ENCODE measurements at regions not wholly inside any gene's neighbourhood (a gene's known extent, or its start where the extent isn't known, plus 50 kb on each side); places are given as distances from the start of the nearest gene placed in this dataset.
"Not testable (repeated sequence)": the region's sequence is repeated elsewhere in the genome, so short reads cannot be mapped to it uniquely, and the experiment has no call there.

DNA sequence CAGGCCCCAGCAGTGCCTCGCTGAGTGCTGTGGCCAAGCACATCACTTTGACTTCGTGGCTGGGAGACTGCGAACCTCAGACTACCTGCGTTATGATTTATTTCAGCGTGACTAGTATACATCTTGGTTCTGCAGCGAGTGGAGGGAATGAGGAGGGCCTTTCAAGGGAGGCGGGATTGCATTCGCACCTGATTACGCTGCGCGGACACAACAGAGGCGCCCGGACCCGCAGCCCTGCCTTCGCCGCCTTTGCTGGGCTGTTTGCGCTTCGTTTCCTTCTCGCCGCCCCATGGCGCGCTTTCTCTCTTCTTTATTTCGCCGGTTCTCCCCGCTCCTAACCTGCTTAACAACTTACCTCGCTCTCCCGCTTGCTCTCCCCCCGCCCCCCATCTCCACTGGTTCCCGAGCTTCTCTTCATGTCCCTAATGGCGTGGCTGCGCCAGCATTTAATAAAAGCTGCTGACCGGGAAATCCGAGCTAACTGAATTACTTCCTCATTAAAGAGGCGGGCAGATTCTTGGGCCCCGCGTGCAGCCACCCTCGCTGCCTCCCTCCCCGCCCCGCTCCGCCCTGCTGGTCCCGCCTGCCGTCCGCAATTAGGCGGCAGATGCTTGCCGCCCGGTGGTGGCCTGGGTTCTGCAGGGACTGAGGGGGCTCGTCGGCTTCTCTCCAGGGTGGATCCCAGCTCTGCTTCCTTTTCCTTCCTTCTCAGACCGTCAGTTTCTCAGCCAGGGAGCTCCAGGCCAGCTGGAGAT, 257.6 kb upstream of the SDK2 start:
- no peak for DNase-seq

DNA sequence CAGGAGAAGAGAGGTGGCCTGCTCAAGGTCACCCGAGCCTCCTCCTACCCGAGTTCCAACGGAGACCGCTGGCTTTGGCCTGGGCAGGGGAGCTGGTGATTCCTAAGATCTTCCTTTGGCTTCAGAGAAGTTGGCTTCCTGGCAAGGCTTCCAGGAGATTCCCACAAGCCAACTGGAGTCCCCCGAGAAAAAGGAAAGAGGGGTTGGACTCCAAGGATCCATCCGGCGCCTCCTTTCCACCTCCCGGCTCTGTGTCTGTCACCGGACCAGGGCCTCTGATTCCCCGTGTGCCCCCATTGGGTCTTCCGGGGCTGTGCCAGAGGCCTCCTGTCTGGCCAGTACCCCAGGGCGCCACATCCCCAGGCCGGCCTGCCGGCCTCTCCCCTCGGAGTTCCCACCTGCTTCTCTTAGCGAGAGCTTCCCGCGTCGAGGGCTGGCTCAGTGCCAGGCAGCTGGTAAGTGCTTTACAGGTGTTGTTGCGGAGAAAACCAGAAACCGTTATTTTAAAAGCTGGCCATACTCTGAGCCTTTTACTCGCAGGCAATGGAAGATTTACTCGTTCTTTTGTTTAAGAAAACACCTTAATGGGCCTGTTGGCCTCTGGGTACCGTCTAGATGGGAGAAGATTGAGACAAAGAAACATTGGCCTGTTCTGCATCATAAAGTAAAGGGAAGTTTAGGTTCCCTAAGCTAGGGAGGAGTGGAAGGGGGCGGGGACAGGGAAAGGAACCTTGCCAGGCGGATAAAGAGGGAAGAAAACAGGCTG, 258.4 kb upstream of the SDK2 start:
- DNase-seq, result no peak

DNA sequence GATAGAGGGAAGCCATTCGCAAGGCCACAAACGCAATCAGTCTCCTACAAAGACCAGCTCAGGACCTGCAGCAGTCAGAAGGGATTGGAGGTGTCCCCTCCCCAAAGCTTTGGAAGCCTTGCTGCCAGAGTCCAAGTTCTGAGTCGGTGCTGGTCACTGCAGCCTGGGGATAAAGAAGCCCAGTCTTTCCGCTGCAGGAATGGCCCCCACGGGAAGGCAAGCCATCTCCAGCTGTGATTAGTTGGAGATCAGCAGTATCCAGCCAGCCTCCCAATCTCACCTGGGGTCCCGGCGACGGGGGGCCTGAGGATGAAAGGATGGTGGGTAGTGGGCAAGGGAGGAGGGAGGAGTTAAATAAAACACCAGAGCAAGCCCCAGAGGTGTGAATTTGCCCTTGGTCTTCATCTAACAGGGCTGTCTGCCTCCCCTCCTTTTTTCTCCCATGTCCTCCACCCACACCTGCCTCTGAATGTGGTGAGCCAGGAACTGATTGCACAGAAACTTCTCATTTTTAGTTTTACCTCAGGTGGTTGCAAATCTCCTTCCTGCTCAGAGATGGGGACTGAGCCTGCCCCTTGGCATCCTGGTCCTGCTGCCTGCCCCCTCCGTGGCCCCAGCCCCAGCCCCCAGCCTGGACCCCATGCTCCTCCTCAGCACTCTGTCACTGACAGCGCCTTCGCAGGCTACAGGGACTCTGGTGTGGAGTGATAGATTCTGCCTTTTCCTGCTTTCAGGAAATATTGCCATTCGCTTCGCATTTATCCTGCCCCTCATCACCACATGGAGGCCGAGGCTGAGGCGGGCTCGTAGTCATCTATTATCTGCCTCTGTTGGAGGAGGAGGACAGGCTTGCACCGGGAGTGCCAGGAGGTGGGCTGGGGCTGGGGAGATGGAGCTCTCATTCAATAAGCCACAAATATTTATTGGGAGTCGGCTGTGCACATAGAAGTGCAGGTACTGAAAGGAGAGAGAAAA, 262.9 kb upstream of the SDK2 start:
- DNase-seq, result no peak

DNA sequence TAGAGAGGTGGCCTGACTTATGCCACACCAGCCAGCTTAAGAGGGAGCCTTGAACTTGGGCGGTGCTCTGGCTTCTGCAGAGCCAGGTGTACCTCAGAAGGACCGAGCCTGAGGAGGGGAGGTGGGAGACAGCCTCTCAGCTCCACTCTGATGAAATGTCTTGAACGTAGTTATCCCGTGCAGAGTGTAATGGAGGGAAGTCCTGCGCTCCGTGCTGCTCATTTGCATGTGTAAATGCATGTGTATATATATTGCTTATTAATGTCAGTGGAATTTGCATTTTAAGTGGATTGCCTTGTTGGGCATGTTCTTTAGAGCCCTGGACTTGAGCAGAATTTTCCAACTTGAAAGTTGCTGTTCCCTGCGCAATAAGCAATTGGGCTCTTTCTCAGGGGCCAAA, 264.9 kb upstream of the SDK2 start:
- no peak for DNase-seq

DNA sequence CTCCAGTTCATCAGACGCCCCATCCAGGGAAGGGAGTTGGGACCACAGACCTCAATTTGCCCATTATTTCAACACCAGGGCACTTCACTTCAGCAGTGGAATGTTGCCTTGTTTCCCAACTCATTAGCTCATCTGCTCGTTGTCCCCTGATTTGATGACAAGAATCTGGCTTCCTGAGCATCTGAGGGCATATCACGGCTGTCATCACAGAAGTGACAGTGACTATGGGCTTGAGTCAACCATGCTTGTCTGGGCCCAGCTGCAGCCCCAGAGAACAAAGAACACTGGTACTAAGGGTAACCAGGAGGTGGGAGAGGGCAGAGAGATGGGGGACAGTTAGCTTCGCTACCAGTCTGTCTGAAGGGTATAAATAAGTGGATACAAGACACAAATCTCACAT, 266.0 kb upstream of the SDK2 start:
- no peak for DNase-seq

DNA sequence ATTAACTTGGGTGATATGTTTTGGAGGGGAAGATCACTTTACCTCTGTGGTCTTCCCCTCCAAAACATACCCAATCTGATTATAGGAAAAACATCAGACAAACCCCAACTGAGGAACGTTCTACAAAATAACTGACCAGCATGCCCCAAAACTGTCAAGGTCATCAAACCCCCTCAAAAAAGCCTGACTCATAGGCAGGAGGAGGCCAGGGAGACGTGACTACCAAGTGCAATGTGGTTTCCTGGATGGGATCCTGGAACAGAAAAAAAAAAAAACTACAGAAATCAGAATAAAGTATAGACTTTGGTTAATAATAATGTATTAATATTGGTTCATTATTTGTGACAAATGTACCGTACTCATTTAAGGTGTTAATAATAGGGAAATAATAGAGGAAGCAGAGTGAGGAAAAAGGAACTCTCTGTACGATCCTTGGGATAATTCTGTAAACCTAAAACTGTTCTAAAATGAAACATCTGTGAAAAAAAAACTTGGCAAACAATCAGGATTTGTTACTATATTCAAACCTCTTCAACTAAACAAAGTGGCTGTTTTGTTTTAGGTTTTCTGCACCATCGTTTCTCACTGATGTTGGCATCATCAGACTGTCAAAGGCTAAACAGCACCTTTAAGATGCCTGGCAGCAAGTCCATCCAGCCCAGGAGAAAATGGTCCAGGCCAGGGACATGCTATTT, 266.7 kb upstream of the SDK2 start:
- DNase-seq, result no peak

DNA sequence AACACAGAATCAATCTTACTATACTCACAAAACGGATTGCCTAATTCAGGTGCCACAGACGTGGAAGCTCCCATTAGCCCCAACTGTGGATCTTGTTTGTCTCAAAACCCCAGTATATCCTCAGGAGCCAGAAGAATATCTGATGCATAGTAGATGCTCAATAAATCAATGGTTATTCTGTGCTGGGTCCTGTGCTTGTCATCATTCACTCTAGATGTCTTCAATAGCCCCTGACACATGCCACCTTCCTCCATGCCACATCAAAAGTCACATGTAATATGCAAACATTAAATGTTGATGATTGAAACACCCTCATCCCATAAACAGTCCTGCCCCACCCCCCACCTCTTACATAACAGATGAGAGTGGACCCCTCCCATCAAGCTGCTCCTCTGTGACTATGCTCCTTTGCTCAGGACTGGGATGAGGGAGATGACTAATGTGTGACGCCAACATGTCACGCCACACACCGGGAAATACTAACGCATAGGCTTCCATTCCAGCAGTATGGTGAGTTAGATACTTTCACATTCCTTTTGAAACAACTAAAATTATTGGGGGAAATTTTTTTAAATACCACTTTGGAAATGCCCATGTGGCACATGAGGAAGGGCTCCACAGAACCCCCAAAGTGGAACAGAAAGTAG, 267.6 kb upstream of the SDK2 start:
- no peak for DNase-seq

DNA sequence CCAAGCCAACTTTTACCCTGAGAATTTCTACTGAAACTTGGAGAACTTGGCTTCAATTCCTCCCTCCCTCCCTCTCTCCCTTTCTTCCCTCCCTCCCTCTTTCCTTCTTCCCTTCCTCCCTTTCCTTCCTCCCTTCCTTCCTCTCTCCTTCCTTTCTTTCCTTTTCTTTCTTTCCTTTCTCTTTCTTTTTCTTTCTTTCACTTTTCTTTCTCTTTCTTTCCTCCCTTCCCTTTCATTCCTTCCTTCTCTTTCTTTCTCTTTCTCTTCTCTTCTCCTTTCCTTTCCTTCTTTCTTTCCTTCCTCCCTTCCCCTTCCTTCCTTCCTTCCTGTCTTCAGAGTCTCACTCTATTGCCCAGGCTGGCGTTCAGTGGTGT, 268.1 kb upstream of the SDK2 start:
- DNase-seq, result no peak

DNA sequence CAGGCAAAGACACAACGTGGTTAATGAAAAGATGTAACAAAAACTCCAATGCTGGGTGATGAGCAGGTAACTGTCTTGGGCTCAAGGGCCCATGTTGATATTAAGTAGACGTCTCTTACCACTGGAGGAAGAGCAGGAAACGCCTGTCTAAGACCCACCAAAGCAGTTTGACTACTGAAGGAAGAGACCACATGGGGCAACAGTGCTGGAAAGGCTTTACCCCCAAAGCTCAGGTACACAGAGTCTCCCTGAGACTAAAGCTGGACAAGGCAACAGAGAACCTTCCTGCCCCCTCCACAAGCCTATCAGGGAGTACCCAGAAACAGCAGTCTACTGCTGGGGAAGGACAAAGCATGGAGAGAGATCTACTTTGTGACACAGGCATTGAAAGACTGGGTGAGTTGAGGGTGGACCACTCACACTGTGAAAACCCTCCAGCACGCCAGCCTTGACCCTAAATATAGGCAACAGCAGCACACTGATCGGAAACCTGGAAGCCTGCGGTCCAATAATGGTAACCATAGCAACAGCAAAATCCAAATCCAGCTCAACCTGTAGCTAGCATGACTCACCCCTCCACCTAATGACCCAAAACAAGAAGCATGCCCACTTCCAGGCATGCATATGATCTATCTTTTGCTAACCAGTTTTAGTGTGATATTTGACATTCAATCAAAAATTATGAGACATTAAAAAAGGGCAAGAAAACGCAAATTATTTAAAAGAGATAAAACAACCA, 270.5 kb upstream of the SDK2 start:
- no peak for DNase-seq

DNA sequence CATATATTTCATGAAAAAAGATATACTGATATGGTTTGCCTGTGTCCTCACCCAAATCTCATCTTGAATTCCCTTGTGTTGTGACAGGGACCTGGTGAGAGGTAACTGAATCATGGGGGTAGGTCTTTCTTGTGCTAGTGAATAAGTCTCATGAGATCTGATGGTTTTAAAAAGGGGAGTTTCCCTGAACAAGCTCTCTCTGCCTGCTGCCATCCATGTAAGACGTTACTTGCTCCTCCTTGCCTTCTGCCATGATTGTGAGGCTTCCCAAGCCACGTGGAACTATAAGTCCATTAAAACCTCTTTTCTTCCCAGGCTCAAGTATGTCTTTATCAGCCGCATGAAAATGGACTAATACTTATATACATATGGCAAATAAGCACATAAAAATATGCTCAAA, 274.8 kb upstream of the SDK2 start:
- DNase-seq, result not testable (repeated sequence)

DNA sequence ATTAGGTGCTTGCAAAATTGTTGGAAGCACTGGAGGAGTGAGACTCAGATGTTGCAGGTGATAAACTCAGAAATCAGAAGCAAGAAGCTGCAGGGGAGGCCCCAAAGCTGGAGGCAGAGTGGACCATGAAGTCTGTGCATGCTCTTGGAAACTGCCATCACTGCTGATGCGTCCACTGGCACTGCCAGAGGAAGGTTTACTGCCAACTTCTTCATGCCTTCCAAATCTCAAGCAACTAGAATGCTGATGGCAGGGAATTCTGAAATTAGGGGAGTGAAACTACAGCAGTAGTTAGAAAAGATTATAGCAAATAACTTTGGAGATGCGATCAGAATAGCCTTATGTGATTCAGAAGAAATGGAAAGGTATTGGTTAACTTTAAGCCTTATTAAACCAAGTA, 277.1 kb upstream of the SDK2 start:
- no peak for DNase-seq

DNA sequence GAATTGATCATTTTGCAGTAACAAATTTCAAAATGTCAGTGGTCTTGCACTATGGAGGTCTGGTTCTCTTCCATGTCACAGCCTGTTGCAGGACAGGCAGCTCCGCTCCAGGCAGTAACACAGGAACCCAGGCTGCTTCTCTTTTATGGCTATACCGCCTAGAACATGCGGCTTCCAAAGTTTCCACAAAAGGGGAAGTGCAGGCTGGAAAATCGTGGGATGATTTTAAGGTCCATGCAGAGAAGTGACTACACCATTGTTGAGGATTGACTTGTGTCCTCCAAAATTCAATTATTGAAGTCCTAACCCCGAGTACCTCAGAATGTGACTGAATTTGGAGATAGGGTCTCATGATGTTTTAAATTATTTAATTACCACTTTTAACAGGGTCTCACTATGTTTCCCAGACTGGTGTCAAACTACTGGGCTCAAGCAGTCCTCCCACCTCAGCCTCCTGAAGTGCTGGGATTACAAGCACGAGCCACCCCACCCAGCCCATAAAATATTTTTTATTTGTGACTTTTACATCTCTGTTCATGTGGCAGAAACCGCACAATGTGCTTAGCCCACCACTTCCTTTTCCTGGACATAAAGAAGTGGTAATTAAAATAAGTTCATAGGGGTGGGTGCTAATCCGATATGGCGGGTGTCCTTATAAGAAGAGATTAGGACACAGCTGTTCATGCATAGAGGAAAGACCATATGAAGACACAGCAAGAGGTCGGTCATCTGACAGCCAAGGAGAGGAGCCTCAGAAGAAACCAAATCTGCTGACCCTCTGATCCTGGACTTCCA, 279.2 kb upstream of the RPL38 start:
- no peak for DNase-seq

DNA sequence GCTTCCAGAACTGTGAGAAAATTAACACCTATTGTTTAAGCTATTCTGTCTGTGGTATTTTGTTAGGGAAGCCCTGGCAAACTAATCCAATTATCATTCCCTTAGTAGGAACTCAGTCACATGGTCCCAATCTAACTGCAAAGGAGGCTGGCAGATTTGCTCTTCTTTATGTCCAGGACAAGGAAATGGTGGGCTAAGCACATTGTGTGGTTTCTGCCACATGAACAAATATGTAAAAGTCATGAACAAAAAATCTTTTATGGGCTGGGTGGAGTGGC, 278.6 kb upstream of the RPL38 start:
- no peak for DNase-seq

DNA sequence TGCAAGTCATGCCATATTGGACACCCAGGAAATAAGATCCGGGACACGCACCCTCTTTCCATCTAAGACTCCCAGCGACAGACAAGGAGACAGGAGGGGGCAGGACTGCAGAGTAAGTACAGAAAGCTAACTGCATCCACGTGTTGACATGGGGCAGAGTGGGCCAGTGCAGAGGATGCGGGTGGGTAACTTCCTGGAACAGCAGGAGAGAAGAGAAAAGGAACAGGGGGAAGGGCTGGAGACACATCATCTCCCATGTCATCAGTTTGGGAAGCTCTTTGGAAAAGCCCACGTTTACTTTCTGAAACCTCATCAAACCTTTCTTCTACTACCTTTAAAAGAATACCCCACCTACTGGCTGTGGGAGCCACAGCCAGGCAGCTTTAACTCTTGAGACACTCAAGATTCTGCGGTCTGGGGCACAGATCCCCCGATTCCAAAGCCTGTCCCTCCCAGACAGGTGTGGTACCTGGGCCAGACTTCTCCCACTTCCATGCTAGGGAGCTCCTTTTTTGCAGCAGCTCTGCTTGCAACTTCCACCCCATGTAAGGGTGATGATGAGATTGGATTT, 273.5 kb upstream of the RPL38 start:
- DNase-seq, result no peak

DNA sequence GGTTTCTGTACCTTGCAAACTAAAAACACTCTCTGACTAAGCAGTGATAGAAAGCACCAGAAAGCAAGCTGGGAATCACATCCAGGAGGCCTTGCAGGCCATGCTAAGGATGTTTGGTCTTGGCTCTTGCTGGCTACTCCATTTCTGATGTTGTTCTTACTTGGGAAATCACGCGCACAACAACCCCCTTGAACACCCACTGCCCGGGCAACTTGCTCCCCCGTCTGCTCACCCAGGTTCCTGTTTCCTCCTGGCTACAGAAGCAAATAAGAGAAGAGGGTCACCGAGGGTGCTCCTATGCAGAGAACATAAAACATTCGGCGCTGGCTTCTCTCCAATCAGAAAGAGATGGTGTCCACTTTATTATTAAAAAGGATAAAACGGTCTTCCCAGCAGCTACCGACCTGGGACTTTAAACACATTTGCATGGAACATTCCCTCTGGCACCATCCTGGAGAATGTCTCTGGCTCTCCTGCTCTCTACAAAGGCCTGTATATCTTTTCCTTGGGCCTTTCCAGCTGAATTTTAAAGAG, 271.2 kb upstream of the RPL38 start:
- DNase-seq, result no peak

DNA sequence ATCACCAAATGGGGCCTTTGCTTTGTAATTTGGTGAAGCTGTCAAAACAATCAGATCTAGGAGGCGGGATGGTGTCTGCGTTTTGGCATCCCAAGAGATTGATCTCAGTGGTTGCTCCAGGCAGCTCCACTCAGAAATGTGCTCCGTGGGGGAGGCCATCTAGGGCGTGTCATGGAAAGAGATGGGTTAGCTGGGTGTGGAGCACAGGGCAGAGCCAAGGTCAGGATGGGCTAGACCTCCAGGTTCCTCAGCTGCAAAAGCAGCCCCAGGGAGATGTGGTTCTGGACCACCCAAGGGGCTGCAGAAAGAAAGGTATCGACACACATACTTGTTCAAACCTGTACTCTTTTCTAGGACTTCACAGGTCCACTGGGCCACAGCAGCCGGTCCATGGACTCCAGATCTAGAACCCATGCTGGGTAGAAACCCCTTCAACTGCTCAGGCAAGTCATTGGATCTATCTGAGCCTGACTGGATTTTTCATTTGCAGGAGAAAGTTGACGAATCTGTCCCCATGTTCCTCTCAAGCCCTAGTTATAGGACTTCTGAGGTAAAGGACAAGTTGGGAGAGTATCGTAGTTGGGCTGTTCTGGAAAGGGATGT, 270.2 kb upstream of the RPL38 start:
- DNase-seq, result no peak

DNA sequence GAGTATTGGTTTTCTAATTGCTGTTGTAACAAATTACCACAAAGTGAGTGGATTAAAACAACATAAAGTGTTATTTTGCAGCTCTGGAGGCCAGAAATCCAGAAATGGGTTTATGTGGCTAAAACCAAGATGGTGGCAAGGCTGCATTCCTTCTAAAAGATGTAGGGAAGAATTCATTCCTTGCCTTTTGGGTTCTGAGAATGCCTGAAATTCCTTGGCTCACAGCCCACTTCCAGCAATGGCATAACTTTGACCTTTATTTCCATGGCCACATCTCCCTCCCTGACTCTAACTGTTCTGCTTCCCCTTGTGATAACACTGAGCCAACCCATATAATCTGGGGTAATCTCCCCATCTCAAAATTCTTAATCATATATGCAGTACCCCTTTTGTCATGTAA, 269.6 kb upstream of the RPL38 start:
- DNase-seq, result no peak

DNA sequence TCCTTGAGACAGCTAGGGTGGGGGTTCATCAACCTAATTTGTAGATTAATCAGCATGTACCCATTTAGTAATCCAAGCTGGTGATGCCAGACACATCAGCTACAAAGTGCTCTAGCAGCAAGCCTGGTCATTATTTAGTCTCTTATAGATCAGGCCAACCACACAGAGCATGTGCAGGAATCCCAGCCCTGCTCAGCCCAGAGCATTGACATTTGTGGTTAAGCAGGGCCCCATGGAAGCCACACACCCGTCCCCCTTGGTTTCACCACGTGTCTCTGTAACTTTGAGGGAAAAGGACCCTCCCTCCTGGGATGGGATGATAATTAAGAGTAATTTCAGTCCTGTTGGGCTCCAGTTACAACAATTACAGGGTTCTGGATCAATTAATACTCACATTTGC, 268.8 kb upstream of the RPL38 start:
- no peak for DNase-seq

DNA sequence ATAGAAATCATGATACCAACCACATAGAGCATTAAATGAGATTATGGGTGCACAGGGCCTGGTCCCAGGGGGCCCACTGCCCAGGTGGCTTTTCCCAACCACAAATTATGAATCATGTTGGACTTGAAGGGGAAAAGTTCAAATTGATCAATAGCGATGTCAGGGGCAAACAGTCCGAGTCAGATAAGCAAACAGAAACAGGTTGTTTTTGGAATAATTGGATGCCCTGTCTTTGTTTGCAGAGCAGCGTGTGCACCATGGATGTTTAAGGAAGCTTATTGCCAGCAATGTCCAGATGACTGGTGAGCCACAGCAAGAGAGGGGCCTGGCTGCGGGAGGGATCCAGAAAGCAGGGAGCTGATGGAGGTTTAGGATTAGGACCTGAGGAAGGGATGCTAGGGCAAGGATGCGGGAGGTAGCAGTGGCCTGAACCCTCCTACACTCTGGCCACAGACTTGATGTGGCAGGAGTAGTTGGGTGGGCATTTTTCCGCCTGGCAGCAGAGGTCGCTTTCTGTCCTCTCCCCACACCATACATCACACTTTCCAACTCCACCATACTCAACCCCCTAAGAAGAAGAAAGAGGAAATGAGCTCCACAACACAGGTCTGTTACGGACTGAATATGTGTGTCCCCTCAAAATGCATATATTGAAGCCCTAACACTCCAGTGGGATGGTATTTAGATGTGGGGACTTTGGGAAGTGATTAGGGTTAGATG, 266.4 kb upstream of the RPL38 start:
- no peak for DNase-seq
